ENCODE measurements at regions not wholly inside any gene's neighbourhood (a gene's known extent, or its start where the extent isn't known, plus 50 kb on each side); places are given as distances from the start of the nearest gene placed in this dataset.

DNA sequence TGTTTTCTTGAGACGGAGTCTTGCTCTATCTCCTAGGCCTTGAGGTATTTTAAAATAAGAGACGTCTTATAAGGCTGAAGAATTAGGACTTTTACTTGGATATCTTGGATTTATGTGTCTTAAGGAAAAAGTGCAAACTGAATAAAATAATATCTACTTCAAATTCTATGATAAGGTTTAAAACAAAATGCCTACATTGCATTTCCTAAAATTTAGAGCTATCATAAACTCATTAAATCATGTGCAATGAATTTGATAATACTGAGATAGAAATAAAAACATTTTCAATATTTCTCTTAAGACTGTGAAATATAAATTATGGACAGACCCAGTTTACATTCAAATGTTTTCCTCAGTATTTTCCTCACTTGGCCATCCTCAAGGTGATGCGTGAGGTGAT, 729.5 kb upstream of the LMO3 start:
- Histone ChIP-seq H3K27me3 (no peaks in the 10 kb centered on the region), H3K4me1 (no peaks in the 10 kb centered on the region), H3K9me3 (no peaks in the 10 kb centered on the region), H3K27ac (no peak overlapping the region), H3K36me3 (no peaks in the 10 kb centered on the region), H3K4me3 (no peak overlapping the region)
- ATAC-seq, result no peak
- TF ChIP-seq POLR2A (IDR thresholded peaks at IDR 0.05) (no peak), CTCF (IDR thresholded peaks at IDR 0.05) (no peak)
- WGBS (ENCODE audit: insufficient coverage, low coverage, low lambda C conversion rate, missing lambda C conversion rate), result 51% methylated on average over 3 of the region's 3 CpGs
- intact Hi-C loops (cut with DNase I), result no loop called here
- no peak for DNase-seq

- DNase-seq (no peak), ATAC-seq (no peak)
- Histone ChIP-seq H3K4me3 (no peak overlapping the region), H3K9me3 (no peaks in the 10 kb centered on the region), H3K4me1 (no peaks in the 10 kb centered on the region), H3K27me3 (no peaks in the 10 kb centered on the region), H3K27ac (no peak overlapping the region), H3K36me3 (no peaks in the 10 kb centered on the region)
- intact Hi-C loops (cut with DNase I), result no loop called here
- TF ChIP-seq CTCF (IDR thresholded peaks at IDR 0.05) (no peak), POLR2A (IDR thresholded peaks at IDR 0.05) (no peak)
- WGBS (ENCODE audit: insufficient coverage, low coverage, low lambda C conversion rate, missing lambda C conversion rate), result 28% methylated on average over 3 of the region's 3 CpGs
Measured at GRCh38 chr12:17334784-17335183, 728.8 kb upstream of the LMO3 start.

- TF ChIP-seq POLR2A (IDR thresholded peaks at IDR 0.05), result no peak
- no peak for TF ChIP-seq CTCF (IDR thresholded peaks at IDR 0.05)
- 68% methylated on average over 3 of the region's 3 CpGs for WGBS (ENCODE audit: insufficient coverage, low coverage, low lambda C conversion rate, missing lambda C conversion rate)
- intact Hi-C loops (cut with DNase I), result no loop called here
- DNase-seq (no peak), ATAC-seq (no peak)
- H3K36me3 ChIP-seq, result no peaks in the 10 kb centered on the region
- H3K27ac ChIP-seq, result no peak overlapping the region
- no peaks in the 10 kb centered on the region for H3K9me3 ChIP-seq
- no peaks in the 10 kb centered on the region for H3K27me3 ChIP-seq
- H3K4me3 ChIP-seq, result no peak overlapping the region
- H3K4me1 ChIP-seq, result no peaks in the 10 kb centered on the region
Measured at GRCh38 chr12:17333287-17333686, 727.3 kb upstream of the LMO3 start.

DNA sequence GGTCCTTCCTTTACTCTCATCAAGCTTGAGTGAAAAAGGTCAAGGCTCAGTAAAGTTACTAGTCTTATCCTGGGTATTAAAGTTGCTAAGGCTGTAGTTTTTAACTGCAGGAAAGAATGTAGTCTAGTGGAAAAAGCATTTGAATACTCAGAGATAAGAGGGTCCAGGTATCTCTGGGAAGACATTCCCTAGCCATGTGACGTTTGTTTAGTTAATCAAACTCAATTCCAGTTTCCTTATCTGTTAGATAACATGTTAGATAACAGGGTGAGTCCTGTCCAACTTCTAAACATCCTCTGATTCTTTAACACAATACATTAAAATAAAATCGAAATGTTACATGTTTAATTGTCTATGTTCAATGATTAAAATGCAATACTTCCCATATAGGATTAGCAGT, 720.7 kb upstream of the LMO3 start:
- TF ChIP-seq CTCF (IDR thresholded peaks at IDR 0.05) (no peak), POLR2A (IDR thresholded peaks at IDR 0.05) (no peak)
- no peak for DNase-seq
- WGBS (ENCODE audit: insufficient coverage, low coverage, low lambda C conversion rate, missing lambda C conversion rate), result 13% methylated on average over 2 of the region's 2 CpGs
- Histone ChIP-seq H3K4me3 (no peak overlapping the region), H3K27me3 (no peaks in the 10 kb centered on the region), H3K27ac (no peak overlapping the region), H3K9me3 (no peaks in the 10 kb centered on the region), H3K4me1 (no peaks in the 10 kb centered on the region), H3K36me3 (no peaks in the 10 kb centered on the region)
- intact Hi-C loops (cut with DNase I), result no loop called here
- no peak for ATAC-seq

DNA sequence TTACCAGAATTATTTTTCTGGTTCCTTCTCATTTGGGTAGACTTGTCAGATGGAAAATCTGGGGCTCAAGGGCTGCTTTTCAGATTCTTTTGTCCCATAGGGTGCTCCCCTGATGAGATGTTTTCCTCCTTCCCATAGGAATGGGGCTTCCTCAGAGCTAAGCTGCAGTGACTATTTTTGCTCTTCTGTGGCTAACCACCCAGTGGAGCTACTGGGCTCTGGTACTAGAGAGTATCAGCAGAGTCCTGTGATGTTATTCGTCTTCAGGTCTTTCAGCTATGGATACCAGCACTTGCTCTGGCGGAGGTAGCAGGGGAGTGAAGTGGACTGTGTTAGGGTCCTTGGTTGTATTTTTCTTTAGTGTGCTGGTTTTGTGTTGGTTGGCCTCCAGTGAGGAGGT, 716.1 kb upstream of the LMO3 start:
- no peak for DNase-seq
- Histone ChIP-seq H3K36me3 (no peaks in the 10 kb centered on the region), H3K27me3 (no peaks in the 10 kb centered on the region), H3K27ac (no peak overlapping the region), H3K4me3 (no peak overlapping the region), H3K4me1 (no peaks in the 10 kb centered on the region), H3K9me3 (no peaks in the 10 kb centered on the region)
- intact Hi-C loops (cut with DNase I), result no loop called here
- TF ChIP-seq CTCF (IDR thresholded peaks at IDR 0.05) (no peak), POLR2A (IDR thresholded peaks at IDR 0.05) (no peak)
- no peak for ATAC-seq
- WGBS (ENCODE audit: insufficient coverage, low coverage, low lambda C conversion rate, missing lambda C conversion rate), result 54% methylated on average over 2 of the region's 2 CpGs

Measured in right lobe of liver (tissue), 6 donors.